Skeletal muscle cell (primary cell): ENCODE measurements at regions not wholly inside any gene's neighbourhood (a gene's known extent, or its start where the extent isn't known, plus 50 kb on each side); places are given as distances from the start of the nearest gene placed in this dataset.

Experiments
- DNase-seq: peaks from one replicate; pipeline ENCODE4 v3.0.0-alpha.2; 2010; ENCODE audit warnings: low read depth
- H3K4me3 ChIP-seq: 2 replicates; pipeline ENCODE4 v1.5.1; 2011; ENCODE audit warnings: low read depth, mild to moderate bottlenecking, control low read depth, low read length, moderate library complexity

DNA sequence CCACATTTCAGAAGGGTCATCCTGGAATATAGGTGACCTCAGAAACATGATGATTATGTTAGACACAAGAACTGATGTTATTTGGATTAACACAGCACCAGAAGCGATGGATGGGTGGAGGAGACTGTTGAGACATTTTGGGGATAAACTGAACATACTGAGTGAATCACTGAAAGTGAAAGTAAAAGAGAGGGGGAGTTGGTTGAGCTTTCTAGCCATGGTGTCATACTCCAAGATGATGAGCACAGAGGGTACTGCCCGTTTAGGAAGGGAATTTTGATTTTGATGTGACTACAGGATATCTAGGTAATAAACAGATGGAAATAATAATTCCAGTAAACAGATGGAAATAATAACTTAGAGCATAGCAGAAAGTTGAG, 248.0 kb upstream of the NPY start:
- DNase-seq = no peak
- H3K4me3 ChIP-seq = no peak overlapping the region

- DNase-seq = peak; percentile 4
- no peak overlapping the region for H3K4me3 ChIP-seq
Measured at GRCh38 chr7:24038993-24039392, 245.0 kb upstream of the NPY start.

GRCh38 chr7:24039991-24040624, 243.9 kb upstream of the NPY start:
- no peak for DNase-seq
- no peak overlapping the region for H3K4me3 ChIP-seq

- no peak overlapping the region for H3K4me3 ChIP-seq
- no peak for DNase-seq
Measured at GRCh38 chr7:24042028-24042427, 242.0 kb upstream of the NPY start.

- no peak overlapping the region for H3K4me3 ChIP-seq
- DNase-seq = no peak
Measured at GRCh38 chr7:24049296-24049695, 234.7 kb upstream of the NPY start.

DNA sequence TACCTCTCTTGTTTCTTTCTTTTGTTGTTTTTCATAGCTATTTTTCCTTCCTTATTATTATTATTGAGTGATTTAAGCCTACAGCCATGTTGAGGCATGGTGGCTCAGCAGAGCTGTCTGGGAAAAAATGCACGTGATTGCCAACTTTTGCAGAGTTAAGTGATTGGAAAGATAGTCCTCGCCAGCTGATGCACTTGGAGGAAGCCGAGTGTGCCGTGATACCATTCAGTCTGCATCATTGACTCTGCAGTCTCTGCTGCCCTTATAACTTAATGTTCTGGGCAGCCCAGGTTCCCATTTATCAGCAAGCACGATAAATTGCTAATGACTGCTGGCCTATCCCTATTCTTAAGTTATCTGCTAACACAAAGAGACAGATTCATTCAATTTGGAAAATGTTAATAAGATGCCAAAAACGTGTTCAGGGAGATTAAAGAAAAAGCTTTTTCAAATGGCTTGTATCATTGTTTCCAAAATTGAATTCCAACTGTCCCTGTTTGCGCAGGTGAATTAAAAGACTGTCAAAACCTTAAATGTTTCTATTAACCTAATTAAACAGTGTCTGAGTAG, 232.9 kb upstream of the NPY start:
- DNase-seq = no peak
- no peak overlapping the region for H3K4me3 ChIP-seq

GRCh38 chr7:24051651-24052050, 232.3 kb upstream of the NPY start:
- H3K4me3 ChIP-seq = no peak overlapping the region
- no peak for DNase-seq

DNA sequence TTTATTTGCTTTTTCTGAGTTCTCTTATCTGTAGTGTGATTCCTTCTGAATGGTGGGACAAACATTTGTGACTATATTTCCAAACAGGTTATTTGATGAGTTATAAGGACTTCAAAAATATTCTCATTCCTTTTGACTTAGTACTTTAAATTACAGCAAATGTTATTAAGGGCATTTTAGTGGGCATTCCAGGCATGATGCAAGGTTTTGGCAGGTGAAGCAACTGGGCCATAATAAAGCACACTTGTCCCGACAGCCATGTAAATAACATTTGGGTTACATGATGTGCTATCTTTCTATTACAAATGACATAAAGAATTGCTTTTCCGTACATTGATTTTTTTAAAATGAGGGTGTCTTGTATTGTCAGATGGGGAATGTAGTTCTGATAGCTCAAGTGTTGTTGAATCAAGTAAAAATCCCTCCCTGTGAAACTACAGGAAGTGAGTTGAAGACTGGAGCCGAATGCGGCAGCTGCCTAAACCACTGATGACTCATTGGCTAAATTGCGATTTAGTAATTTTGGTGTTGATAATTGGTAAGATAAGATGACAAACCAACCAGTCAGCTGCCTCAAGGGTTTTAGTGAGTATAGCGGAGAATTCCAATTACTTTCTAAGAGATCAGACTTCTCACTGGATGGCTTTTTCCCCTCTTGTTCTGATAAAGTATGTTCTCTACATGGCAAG, 231.3 kb upstream of the NPY start:
- DNase-seq = peak; percentile 15
- no peak overlapping the region for H3K4me3 ChIP-seq

DNA sequence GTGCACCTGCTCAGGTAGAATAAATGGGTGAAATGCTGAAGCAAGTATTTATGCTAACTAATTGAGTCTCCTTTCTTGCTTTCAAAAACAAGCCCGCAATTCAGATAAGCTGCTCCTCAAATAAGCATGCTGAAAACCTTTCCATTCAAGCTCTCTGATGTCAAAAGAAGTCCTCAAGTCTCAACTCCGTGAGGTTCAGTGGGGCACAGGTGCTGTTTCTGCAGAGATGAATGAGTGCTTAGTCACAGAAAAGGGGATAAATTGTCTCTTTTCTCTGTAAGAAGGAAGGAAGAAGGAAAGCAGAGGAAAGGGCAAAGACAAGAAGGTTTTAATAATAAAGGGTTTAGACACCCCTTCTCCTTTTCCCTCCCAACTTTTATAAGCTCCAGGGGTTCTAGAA, 229.8 kb upstream of the NPY start:
- H3K4me3 ChIP-seq = no peak overlapping the region
- DNase-seq = no peak

GRCh38 chr7:24057243-24057642, 226.7 kb upstream of the NPY start:
- H3K4me3 ChIP-seq = no peak overlapping the region
- no peak for DNase-seq

DNA sequence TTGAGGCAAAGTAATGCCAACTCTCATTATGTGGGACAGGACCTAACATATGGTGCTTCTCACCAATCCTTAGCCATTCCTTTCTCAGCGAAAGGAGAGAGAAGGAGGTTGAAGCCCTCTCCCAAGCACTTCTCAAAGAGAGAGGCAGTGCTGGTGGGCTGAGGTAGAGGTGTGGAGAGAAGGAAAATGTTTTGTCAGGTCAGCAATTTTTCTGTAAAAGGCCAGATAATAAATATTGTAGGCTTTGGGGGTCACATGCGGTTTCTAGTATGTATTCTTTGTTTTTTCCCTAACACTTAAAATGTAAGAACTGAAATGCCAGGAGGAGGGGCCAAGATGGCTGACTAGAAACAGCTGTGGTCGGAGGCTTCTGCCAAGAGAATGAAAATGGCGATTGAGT, 225.0 kb upstream of the NPY start:
- no peak overlapping the region for H3K4me3 ChIP-seq
- DNase-seq = no peak

- no peak for DNase-seq
- H3K4me3 ChIP-seq = no peak overlapping the region
Measured at GRCh38 chr7:24059775-24060174, 224.2 kb upstream of the NPY start.

- DNase-seq = no peak
- no peak overlapping the region for H3K4me3 ChIP-seq
Measured at GRCh38 chr7:24063721-24064120, 220.3 kb upstream of the NPY start.

DNA sequence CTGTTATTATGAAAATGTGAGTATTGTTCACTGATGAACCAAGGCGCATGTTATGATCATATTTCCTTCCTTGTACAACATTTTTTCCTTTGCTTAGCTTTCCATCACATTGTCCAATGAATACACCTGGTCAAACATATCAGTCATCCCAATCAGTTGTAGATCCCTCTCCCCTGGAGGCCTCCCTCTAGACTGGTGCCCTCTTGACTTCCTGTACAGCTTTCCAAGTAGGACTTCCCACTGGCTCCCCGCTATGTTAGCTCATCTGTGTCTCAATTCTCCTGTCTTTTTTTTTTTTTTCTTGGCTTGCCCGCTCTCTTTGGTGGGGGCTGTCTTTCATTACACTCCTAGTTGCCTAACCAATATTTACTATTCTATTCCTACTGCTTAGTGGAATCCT, 214.2 kb upstream of the NPY start:
- no peak overlapping the region for H3K4me3 ChIP-seq
- no peak for DNase-seq

GRCh38 chr7:24073651-24074420, 210.2 kb upstream of the NPY start:
- DNase-seq = no peak
- H3K4me3 ChIP-seq = no peak overlapping the region

GRCh38 chr7:24075426-24075810, 208.6 kb upstream of the NPY start:
- no peak overlapping the region for H3K4me3 ChIP-seq
- no peak for DNase-seq

DNA sequence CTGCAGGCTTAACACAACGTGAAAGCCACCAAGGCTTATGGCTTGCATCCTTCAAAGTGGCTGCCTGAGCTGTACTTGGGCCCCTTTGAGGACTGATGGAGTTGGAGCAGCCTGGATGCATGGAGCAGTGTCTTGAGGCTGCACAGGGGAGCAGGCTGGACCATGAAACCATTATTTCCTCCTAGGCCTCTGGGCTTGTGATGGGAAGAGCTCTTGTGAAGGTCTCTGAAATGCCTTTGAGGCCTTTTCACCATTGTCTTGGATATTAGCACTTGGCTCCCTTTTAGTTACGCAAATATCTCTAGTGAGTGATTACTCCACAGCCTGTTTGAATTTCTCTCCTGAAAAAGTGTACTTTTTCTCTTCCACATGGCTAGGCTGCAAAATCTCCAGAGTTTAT, 201.2 kb upstream of the NPY start:
- H3K4me3 ChIP-seq = no peak overlapping the region
- DNase-seq = no peak

DNA sequence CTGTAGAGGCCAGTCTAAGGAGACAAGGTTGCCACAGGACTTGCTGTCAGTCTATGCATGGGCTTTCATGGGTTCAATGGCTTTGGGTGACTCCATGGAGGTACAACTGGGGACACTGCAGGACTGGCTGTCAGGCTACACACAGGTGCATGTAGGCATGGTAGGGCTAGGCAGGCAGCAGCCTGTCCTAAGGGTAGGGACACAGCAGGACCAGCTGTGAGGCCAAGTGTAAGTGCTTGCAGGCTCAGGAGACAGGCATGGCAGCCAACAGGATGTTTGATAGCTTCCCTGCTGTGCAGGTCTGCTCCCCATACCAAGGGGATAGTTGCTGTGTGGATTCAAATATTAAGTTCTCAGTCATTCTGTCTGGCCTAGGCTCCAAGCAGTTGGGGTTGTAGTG, 181.0 kb upstream of the NPY start:
- H3K4me3 ChIP-seq = no peak overlapping the region
- DNase-seq = no peak

GRCh38 chr7:24108906-24109376, 175.0 kb upstream of the NPY start:
- no peak overlapping the region for H3K4me3 ChIP-seq
- no peak for DNase-seq

DNA sequence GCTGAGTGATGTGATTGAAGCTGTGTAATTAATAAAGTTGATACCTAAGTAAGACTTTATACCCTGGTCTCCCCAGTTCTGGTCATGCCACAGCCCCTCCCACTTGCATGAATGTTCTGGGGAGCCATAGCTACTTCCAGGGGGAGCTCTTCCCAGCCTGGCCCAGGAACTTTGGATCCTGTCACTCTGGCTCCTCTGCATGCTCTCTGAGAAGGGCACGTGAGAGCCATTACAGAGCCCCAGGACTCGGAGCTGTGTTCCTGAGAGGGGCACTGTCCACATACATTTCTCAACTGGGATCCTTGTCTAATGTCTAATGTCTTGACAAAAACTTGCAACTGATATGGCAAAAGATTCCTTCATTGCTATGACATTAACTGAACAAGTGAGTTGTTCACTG, 173.9 kb upstream of the NPY start:
- no peak overlapping the region for H3K4me3 ChIP-seq
- no peak for DNase-seq
